HG02798 (cell line): ENCODE measurements at regions not wholly inside any gene's neighbourhood (a gene's known extent, or its start where the extent isn't known, plus 50 kb on each side); places are given as distances from the start of the nearest gene placed in this dataset.

ENCODE experiments used
- ATAC-seq: cut with Tn5 transposase; IDR thresholded peaks from one replicate; pipeline ENCODE4 v1.9.1; 2021; ENCODE audit warnings: mild to moderate bottlenecking; ENCODE audit not compliant: unreplicated experiment, poor library complexity

- no peak for ATAC-seq
These were observed 74.1 kb upstream of the KCNMA1 start for GRCh38 chr10:77711683-77712049.

GRCh38 chr10:77710759-77711682 lies 73.4 kb upstream of the KCNMA1 start:
- peak; percentile 87 for ATAC-seq

DNA sequence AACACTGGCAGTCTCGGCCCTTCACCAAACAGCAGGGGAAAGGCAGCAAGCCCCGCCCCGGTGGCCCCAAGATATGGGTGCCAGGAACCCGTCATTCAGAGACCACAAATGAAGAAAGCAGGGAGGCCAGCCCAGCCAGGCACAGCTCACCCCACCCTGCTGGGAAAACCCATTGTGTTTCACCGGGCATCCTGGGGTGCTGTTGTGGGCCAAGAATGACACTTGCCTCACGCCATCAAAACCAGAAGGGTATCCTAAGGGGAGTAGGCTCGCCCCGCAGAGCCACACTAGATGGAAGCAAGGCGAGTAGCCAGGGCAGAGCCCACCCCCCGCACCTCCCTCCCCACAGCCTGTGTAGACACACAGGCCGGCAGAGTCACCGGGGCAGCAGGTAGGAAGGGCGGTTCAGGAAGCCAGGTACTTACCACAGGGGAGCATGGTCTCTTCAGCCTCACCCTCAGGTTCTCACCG lies 72.5 kb upstream of the KCNMA1 start:
- peak; percentile 39 for ATAC-seq

DNA sequence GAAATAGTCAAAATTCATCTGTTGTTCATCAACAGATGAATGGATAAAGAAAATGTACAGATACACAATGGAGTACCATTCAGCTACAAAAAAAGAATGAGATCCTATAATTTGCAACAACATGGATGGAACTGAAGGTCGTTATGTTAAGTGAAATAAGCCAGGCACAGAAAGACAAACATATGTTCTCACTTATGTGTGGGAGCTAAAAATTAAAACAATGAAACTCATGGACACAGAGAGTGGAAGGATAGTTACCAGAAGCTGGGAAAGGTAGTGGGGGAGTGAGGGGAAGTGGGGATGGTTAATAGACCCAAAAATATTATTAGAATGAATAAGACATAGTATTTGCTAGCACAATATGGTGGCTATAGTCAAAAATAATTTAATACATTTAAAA lies 70.0 kb upstream of the KCNMA1 start:
- ATAC-seq = no peak

DNA sequence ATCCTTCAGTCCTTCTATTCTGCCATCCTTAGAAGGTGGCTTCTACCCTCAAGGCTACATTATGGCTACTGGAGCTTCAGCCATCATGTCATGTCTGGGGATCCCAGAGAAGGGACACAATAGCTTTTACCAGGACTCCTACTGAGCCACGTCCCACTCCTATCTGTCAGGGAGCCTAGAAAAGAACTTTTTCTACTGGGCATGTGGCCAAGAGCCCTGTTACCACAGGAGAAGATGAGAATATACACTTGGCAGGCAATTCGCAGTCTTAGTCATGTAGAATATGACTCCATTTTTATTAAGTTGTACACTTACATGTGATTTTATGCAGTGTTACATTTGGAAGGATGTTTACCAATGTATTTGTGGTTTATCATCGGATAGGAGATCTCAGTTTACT lies 64.6 kb upstream of the KCNMA1 start:
- ATAC-seq = no peak

- no peak for ATAC-seq
These were observed 62.5 kb upstream of the KCNMA1 start for GRCh38 chr10:77700086-77700485.

GRCh38 chr10:77699080-77699645 lies 61.6 kb upstream of the KCNMA1 start:
- ATAC-seq = peak; percentile 60

- ATAC-seq = no peak
These were observed 60.8 kb upstream of the KCNMA1 start for GRCh38 chr10:77698267-77698931.

DNA sequence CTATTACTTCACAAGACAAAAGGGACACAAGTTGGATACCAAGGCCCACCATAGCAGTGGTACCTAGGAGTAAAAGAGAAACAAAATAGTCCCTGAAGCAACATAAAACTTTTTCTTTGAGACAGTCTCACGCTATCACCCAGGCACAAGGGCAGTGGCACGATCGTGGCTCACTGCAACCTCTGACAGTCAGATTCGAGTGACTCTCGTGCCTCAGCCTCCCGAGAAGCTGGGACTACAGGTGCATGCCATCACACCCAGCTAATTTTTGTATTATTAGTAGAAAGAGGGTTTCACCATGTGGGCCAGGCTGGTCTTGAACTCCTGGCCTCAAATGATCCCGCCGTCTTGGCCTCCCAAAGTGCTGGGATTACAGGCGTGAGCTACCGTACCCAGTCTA lies 59.0 kb upstream of the KCNMA1 start:
- no peak for ATAC-seq

DNA sequence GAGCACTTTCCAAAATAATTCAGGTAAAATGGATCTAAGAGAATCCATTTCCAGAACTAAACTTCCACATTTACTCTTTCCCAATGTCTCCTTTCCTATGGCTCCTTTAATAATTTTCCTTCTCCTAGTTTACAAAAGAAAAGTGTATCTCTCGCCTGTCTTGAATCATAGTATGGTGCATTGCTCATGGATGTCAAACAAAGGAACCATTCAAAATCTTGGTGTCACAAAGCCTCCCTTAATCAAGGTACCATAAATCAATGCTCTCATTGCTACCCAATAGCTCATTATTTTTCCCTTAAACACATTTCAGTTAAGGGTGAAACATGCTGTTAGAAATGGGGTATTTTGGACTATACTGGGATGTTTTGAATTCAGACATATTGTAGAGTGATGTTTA lies 57.6 kb upstream of the KCNMA1 start:
- no peak for ATAC-seq

DNA sequence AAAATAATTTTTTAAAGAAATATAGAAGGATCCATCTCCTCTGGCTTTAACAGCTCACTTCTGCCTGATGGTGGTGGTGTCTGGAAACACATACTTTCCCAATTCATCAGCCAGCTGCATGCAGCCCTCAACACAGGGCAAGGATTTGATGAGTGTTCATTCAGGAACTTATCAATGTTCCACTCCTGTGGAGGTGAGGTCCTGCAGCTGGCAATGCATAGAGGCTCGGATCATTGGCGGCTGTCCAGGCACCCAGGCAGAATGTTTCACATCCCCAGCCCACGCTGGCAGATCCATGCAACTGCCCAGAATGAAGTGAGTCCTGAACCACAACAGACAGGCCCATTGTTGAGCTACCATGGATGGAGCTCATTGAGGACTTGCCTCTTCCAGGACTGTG lies 55.2 kb upstream of the KCNMA1 start:
- no peak for ATAC-seq

GRCh38 chr10:77689339-77689738 lies 51.7 kb upstream of the KCNMA1 start:
- no peak for ATAC-seq

- no peak for ATAC-seq
These were observed 50.0 kb upstream of the KCNMA1 start for GRCh38 chr10:77687621-77688020.
